Astrocyte (in vitro differentiated cells and primary cell): ENCODE measurements at regions not wholly inside any gene's neighbourhood (a gene's known extent, or its start where the extent isn't known, plus 50 kb on each side); places are given as distances from the start of the nearest gene placed in this dataset.

Source experiments
- DNase-seq: peaks from one replicate; pipeline ENCODE4 v3.0.0-alpha.2; 2010; ENCODE audit warnings: low read depth
- FAIRE-seq: peaks from 2 replicates; lab custom pipeline; 2011; peaks lifted over from hg19 to GRCh38; lab: Jason Lieb, UNC
- H2AFZ ChIP-seq: 2 replicates; pipeline ENCODE4 v1.6.0; 2012; ENCODE audit warnings: low read depth, low read length, inconsistent platforms
- H3K27ac ChIP-seq: 2 replicates; pipeline ENCODE4 v1.5.1; 2011; ENCODE audit warnings: low read depth, low read length, inconsistent platforms
- H3K27me3 ChIP-seq: 2 replicates; pipeline ENCODE4 v1.6.0; 2011; ENCODE audit warnings: low read length, inconsistent platforms; ENCODE audit not compliant: insufficient read depth
- H3K36me3 ChIP-seq: 2 replicates; pipeline ENCODE4 v1.5.1; 2011; ENCODE audit warnings: low read length, inconsistent platforms; ENCODE audit not compliant: insufficient read depth
- H3K4me1 ChIP-seq: 2 replicates; pipeline ENCODE4 v1.5.1; 2011; ENCODE audit warnings: low read length, inconsistent platforms; ENCODE audit not compliant: insufficient read depth
- H3K4me2 ChIP-seq: 2 replicates; pipeline ENCODE4 v1.6.0; 2012; ENCODE audit warnings: low read length, inconsistent platforms
- H3K4me3 ChIP-seq: 2 replicates; pipeline ENCODE4 v1.5.1; 2011; ENCODE audit warnings: low read depth, mild to moderate bottlenecking, low read length, inconsistent platforms; ENCODE audit not compliant: insufficient read depth
- H3K79me2 ChIP-seq: 2 replicates; pipeline ENCODE4 v1.6.0; 2012; ENCODE audit warnings: mild to moderate bottlenecking, low read length, inconsistent platforms; ENCODE audit not compliant: insufficient read depth
- H3K9ac ChIP-seq: 2 replicates; pipeline ENCODE4 v1.6.0; 2012; ENCODE audit warnings: mild to moderate bottlenecking, low read length, inconsistent platforms
- H3K9me3 ChIP-seq: 2 replicates; pipeline ENCODE4 v1.5.1; 2012; ENCODE audit warnings: low read depth, mild to moderate bottlenecking, low read length, inconsistent platforms; ENCODE audit not compliant: insufficient read depth
- H4K20me1 ChIP-seq: 2 replicates; pipeline ENCODE4 v1.6.0; 2012; ENCODE audit warnings: low read length, inconsistent platforms; ENCODE audit not compliant: insufficient read depth
- H3K27ac Mint-ChIP-seq: one replicate; pipeline ENCODE4 v1.8.0; 2021; ENCODE audit warnings: mild to moderate bottlenecking, mixed read lengths; ENCODE audit not compliant: unreplicated experiment
- H3K27me3 Mint-ChIP-seq: one replicate; pipeline ENCODE4 v1.8.0; 2021; ENCODE audit warnings: low read depth, mixed read lengths; ENCODE audit not compliant: unreplicated experiment
- H3K36me3 Mint-ChIP-seq: one replicate; pipeline ENCODE4 v1.8.0; 2021; ENCODE audit warnings: low read depth, mixed read lengths; ENCODE audit not compliant: unreplicated experiment
- H3K4me1 Mint-ChIP-seq: one replicate; pipeline ENCODE4 v1.8.0; 2021; ENCODE audit warnings: low read depth, mixed read lengths; ENCODE audit not compliant: unreplicated experiment
- H3K4me3 Mint-ChIP-seq: one replicate; pipeline ENCODE4 v1.8.0; 2021; ENCODE audit warnings: mild to moderate bottlenecking, moderate library complexity, mixed read lengths; ENCODE audit not compliant: unreplicated experiment
- H3K9me3 Mint-ChIP-seq: one replicate; pipeline ENCODE4 v1.8.0; 2021; ENCODE audit warnings: mild to moderate bottlenecking, mixed read lengths; ENCODE audit not compliant: unreplicated experiment
- EZH2 ChIP-seq: IDR thresholded peaks from 2 replicates; pipeline ENCODE4 v1.6.1; 2012; ENCODE audit warnings: mild to moderate bottlenecking, low read length, inconsistent platforms; ENCODE audit not compliant: insufficient read depth
- TF ChIP-seq, protein P1 (sequence below): IDR thresholded peaks from 2 replicates; pipeline ENCODE4 v1.5.1; 2011; ENCODE audit warnings: low read depth, mild to moderate bottlenecking, inconsistent platforms, low read length, moderate library complexity; ENCODE audit not compliant: insufficient read depth

DNA sequence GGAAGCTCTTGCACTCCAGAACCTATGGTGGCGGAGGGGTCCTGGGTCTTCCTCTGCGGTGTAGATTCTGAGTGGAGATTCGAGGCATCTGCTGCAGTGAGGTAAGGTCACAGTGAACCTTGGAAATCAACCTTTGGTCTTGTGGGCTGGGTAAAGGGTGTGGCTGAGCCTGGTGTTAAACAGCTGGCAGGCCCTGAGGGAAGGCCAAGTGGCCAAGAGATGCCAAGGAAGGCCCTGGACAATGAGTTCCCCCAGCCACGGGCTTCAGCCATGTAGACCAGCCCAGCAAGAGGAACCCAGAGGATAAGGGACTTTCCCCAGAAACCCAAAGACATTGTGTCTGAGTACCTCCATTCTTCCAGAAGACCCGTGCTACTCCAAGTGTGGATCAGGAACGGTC is 137.2 kb upstream of the ETS2 start:
- no peaks in the 10 kb centered on the region for H3K9me3 ChIP-seq
- peaks cover 63% of the 10 kb centered on the region for H3K27me3 ChIP-seq
- FAIRE-seq (no peak), DNase-seq (no peak)
- Mint-ChIP-seq H3K4me1 (peaks cover 3% of the 10 kb centered on the region), H3K9me3 (no peaks in the 10 kb centered on the region), H3K27me3 (peaks cover 80% of the 10 kb centered on the region), H3K4me3 (no peak overlapping the region), H3K27ac (no peak overlapping the region), H3K36me3 (no peaks in the 10 kb centered on the region)
- TF ChIP-seq EZH2 = no peak
- no peaks in the 10 kb centered on the region for H4K20me1 ChIP-seq
- H3K4me3 ChIP-seq = no peak overlapping the region
- no peak overlapping the region for H3K9ac ChIP-seq
- H3K4me1 ChIP-seq = no peaks in the 10 kb centered on the region
- H2AFZ ChIP-seq = no peak overlapping the region
- H3K27ac ChIP-seq = no peak overlapping the region
- H3K4me2 ChIP-seq = no peak overlapping the region
- no peaks in the 10 kb centered on the region for H3K36me3 ChIP-seq
- no peaks in the 10 kb centered on the region for H3K79me2 ChIP-seq

DNA sequence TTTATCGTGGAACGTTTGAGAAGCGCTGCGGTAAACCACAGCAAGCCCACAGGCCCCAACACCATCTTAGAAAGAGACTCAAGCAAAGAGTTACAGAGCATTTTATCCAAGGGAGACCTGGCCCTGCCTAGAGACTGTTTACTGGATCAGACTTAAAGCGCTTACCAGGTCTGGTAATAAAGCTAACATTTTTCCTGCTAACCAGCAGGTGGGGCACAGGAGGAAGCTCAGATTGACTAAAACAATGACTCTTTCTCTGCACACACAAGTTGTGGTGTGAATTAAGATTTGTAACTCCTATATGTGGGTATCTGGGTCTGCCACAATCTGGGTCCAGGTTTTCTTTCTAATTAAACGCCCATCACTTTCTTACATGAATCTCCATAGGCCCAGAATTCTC is 136.5 kb upstream of the ETS2 start:
- H3K79me2 ChIP-seq = no peaks in the 10 kb centered on the region
- no peak overlapping the region for H2AFZ ChIP-seq
- H3K27ac ChIP-seq = no peak overlapping the region
- H3K27me3 ChIP-seq = peaks cover 59% of the 10 kb centered on the region
- H3K9me3 Mint-ChIP-seq = no peaks in the 10 kb centered on the region
- no peak for TF ChIP-seq EZH2
- TF ChIP-seq, protein P1, sequence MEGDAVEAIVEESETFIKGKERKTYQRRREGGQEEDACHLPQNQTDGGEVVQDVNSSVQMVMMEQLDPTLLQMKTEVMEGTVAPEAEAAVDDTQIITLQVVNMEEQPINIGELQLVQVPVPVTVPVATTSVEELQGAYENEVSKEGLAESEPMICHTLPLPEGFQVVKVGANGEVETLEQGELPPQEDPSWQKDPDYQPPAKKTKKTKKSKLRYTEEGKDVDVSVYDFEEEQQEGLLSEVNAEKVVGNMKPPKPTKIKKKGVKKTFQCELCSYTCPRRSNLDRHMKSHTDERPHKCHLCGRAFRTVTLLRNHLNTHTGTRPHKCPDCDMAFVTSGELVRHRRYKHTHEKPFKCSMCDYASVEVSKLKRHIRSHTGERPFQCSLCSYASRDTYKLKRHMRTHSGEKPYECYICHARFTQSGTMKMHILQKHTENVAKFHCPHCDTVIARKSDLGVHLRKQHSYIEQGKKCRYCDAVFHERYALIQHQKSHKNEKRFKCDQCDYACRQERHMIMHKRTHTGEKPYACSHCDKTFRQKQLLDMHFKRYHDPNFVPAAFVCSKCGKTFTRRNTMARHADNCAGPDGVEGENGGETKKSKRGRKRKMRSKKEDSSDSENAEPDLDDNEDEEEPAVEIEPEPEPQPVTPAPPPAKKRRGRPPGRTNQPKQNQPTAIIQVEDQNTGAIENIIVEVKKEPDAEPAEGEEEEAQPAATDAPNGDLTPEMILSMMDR = peak; percentile 51
- H3K9ac ChIP-seq = no peak overlapping the region
- no peaks in the 10 kb centered on the region for H3K9me3 ChIP-seq
- H3K4me1 Mint-ChIP-seq = peaks cover 3% of the 10 kb centered on the region
- H3K27me3 Mint-ChIP-seq = peaks cover 80% of the 10 kb centered on the region
- no peak overlapping the region for H3K4me3 Mint-ChIP-seq
- no peak overlapping the region for H3K27ac Mint-ChIP-seq
- H3K36me3 Mint-ChIP-seq = no peaks in the 10 kb centered on the region
- no peaks in the 10 kb centered on the region for H3K36me3 ChIP-seq
- H4K20me1 ChIP-seq = no peaks in the 10 kb centered on the region
- FAIRE-seq (peak; percentile 17), DNase-seq (peak; percentile 21)
- no peaks in the 10 kb centered on the region for H3K4me1 ChIP-seq
- no peak overlapping the region for H3K4me2 ChIP-seq
- no peak overlapping the region for H3K4me3 ChIP-seq

DNA sequence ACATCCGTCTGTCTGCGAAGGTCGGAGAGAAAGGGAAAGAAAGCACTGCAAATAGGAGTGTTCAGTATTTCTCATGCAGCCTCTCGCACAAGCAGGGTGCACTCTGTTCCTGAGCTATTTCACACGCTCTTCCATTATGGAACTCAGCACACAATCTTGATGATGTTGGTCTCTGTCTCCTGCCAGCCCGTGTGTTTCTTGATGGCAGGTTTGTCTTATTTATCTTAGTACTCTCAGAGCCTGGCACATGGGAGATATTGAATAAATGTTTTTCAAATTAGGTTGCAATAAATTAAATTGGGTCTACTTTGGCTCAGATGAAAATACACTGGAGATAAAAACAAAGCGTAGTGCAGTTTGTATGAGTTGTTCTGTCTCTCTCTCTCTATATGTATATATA is 134.9 kb upstream of the ETS2 start:
- TF ChIP-seq, protein P1 = no peak
- TF ChIP-seq EZH2 = no peak
- Histone ChIP-seq H3K27ac (no peak overlapping the region), H3K79me2 (no peaks in the 10 kb centered on the region), H2AFZ (no peak overlapping the region), H3K36me3 (no peaks in the 10 kb centered on the region), H3K27me3 (peaks cover 55% of the 10 kb centered on the region), H3K4me2 (no peak overlapping the region), H3K9ac (no peak overlapping the region), H3K4me3 (no peak overlapping the region), H3K4me1 (no peaks in the 10 kb centered on the region), H3K9me3 (no peaks in the 10 kb centered on the region), H4K20me1 (no peaks in the 10 kb centered on the region)
- no peak overlapping the region for H3K27ac Mint-ChIP-seq
- FAIRE-seq = no peak
- peaks cover 75% of the 10 kb centered on the region for H3K27me3 Mint-ChIP-seq
- peaks cover 3% of the 10 kb centered on the region for H3K4me1 Mint-ChIP-seq
- no peaks in the 10 kb centered on the region for H3K9me3 Mint-ChIP-seq
- DNase-seq = no peak
- H3K4me3 Mint-ChIP-seq = no peak overlapping the region
- no peaks in the 10 kb centered on the region for H3K36me3 Mint-ChIP-seq
